SK-N-SH treated with all-trans-retinoic acid at 6 μM for 48 hours (cell line): ENCODE measurements at regions not wholly inside any gene's neighbourhood (a gene's known extent, or its start where the extent isn't known, plus 50 kb on each side); places are given as distances from the start of the nearest gene placed in this dataset.

ENCODE experiments used
- ATAC-seq: fragments of 200-7000 bp; cut with Tn5 transposase; 3 replicates; pipeline ENCODE4 v1.9.1; 2020; ENCODE audit warnings: mild to moderate bottlenecking, moderate library complexity
- ARNTL ChIP-seq: fragments of 450-650 bp; formaldehyde crosslinking; IDR thresholded peaks from 2 replicates; pipeline ENCODE4 v1.5.0; 2020; ENCODE audit warnings: low read depth, mild to moderate bottlenecking, moderate library complexity, borderline replicate concordance
- CSDC2 ChIP-seq: fragments of 250-450 bp; sonication (Bioruptor Pico); IDR thresholded peaks from 2 replicates; pipeline ENCODE4 v1.5.0; 2020; ENCODE audit warnings: mild to moderate bottlenecking, moderate library complexity
- ESRRG ChIP-seq: fragments of 250-450 bp; sonication (Bioruptor Pico); IDR thresholded peaks from 2 replicates; pipeline ENCODE4 v1.6.1; 2021; ENCODE audit warnings: mild to moderate bottlenecking
- GLIS3 ChIP-seq: fragments of 250-450 bp; sonication (Bioruptor Pico); IDR thresholded peaks from 2 replicates; pipeline ENCODE4 v1.5.0; 2020; ENCODE audit warnings: mild to moderate bottlenecking, moderate library complexity
- ISL1 ChIP-seq: fragments of 250-450 bp; sonication (Bioruptor Pico); IDR thresholded peaks from 2 replicates; pipeline ENCODE4 v2.1.2; 2022; ENCODE audit warnings: mild to moderate bottlenecking, moderate library complexity
- OSR1 ChIP-seq: fragments of 250-450 bp; sonication (Bioruptor Pico); IDR thresholded peaks from 2 replicates; pipeline ENCODE4 v1.8.0; 2022; ENCODE audit warnings: moderate library complexity, mild to moderate bottlenecking, inconsistent platforms
- PATZ1 ChIP-seq: fragments of 250-450 bp; sonication (Bioruptor Pico); IDR thresholded peaks from 2 replicates; pipeline ENCODE4 v1.8.0; 2020; ENCODE audit warnings: mild to moderate bottlenecking, moderate library complexity, borderline replicate concordance
- POU6F1 ChIP-seq: fragments of 250-450 bp; sonication (Bioruptor Pico); IDR thresholded peaks from 2 replicates; pipeline ENCODE4 v1.8.0; 2021; ENCODE audit warnings: low read depth, mild to moderate bottlenecking, moderate library complexity, borderline replicate concordance
- PPARA ChIP-seq: fragments of 250-450 bp; sonication (Bioruptor Pico); IDR thresholded peaks from 2 replicates; pipeline ENCODE4 v1.5.0; 2020; ENCODE audit warnings: mild to moderate bottlenecking, borderline replicate concordance
- RARB ChIP-seq: fragments of 250-450 bp; sonication (Bioruptor Pico); IDR thresholded peaks from 2 replicates; pipeline ENCODE4 v1.8.0; 2021; ENCODE audit warnings: mild to moderate bottlenecking, moderate library complexity
- SNAI2 ChIP-seq: fragments of 250-450 bp; sonication (Bioruptor Pico); IDR thresholded peaks from 2 replicates; pipeline ENCODE4 v1.5.0; 2020; ENCODE audit warnings: mild to moderate bottlenecking, moderate library complexity
- TCF4 ChIP-seq: fragments of 250-450 bp; sonication (Bioruptor Pico); IDR thresholded peaks from 2 replicates; pipeline ENCODE4 v1.8.0; 2021; ENCODE audit warnings: mild to moderate bottlenecking, moderate library complexity, borderline replicate concordance
- TOX ChIP-seq: fragments of 250-450 bp; sonication (Bioruptor Pico); IDR thresholded peaks from 2 replicates; pipeline ENCODE4 v1.8.0; 2021; ENCODE audit warnings: mild to moderate bottlenecking, moderate library complexity, borderline replicate concordance
- TSHZ2 ChIP-seq: fragments of 250-450 bp; sonication (Bioruptor Pico); IDR thresholded peaks from 2 replicates; pipeline ENCODE4 v1.5.0; 2020; ENCODE audit warnings: mild to moderate bottlenecking, moderate library complexity
- ZC3H10 ChIP-seq: fragments of 250-450 bp; sonication (Bioruptor Pico); IDR thresholded peaks from 2 replicates; pipeline ENCODE4 v1.5.1; 2021; ENCODE audit warnings: mild to moderate bottlenecking, moderate library complexity
- ZFP3 ChIP-seq: fragments of 250-450 bp; sonication (Bioruptor Pico); IDR thresholded peaks from 2 replicates; pipeline ENCODE4 v1.5.0; 2020; ENCODE audit warnings: mild to moderate bottlenecking, moderate library complexity
- ZFP30 ChIP-seq: fragments of 450-650 bp; formaldehyde crosslinking; IDR thresholded peaks from 2 replicates; pipeline ENCODE4 v1.5.0; 2022; ENCODE audit warnings: mild to moderate bottlenecking, moderate library complexity
- ZNF565 ChIP-seq: fragments of 450-650 bp; formaldehyde crosslinking; conservative IDR thresholded peaks from 2 replicates; pipeline ENCODE4 v1.5.0; 2020; ENCODE audit warnings: low read depth, mild to moderate bottlenecking, moderate library complexity
- ZNF70 ChIP-seq: fragments of 450-650 bp; formaldehyde crosslinking; IDR thresholded peaks from 2 replicates; pipeline ENCODE4 v1.5.0; 2020; ENCODE audit warnings: mild to moderate bottlenecking, moderate library complexity
- ZNF8 ChIP-seq: fragments of 450-650 bp; formaldehyde crosslinking; IDR thresholded peaks from 2 replicates; pipeline ENCODE4 v1.5.0; 2020; ENCODE audit warnings: mild to moderate bottlenecking, moderate library complexity
- TF ChIP-seq, protein P1 (sequence below): fragments of 250-450 bp; sonication (Bioruptor Pico); IDR thresholded peaks from 2 replicates; pipeline ENCODE4 v1.5.1; 2021; ENCODE audit warnings: mild to moderate bottlenecking, moderate library complexity
- TF ChIP-seq, protein P2 (sequence below): fragments of 250-450 bp; sonication (Bioruptor Pico); IDR thresholded peaks from 2 replicates; pipeline ENCODE4 v1.5.1; 2020; ENCODE audit warnings: low read depth, mild to moderate bottlenecking, moderate library complexity

GRCh38 chr6:12508553-12508952 is 208.0 kb upstream of the PHACTR1 start:
- no peak for ATAC-seq
- TF ChIP-seq ARNTL (CRISPR knock-in tag) (no peak), GLIS3 (CRISPR knock-in tag) (no peak), PATZ1 (CRISPR knock-in tag) (no peak)
- TF ChIP-seq, protein P1, sequence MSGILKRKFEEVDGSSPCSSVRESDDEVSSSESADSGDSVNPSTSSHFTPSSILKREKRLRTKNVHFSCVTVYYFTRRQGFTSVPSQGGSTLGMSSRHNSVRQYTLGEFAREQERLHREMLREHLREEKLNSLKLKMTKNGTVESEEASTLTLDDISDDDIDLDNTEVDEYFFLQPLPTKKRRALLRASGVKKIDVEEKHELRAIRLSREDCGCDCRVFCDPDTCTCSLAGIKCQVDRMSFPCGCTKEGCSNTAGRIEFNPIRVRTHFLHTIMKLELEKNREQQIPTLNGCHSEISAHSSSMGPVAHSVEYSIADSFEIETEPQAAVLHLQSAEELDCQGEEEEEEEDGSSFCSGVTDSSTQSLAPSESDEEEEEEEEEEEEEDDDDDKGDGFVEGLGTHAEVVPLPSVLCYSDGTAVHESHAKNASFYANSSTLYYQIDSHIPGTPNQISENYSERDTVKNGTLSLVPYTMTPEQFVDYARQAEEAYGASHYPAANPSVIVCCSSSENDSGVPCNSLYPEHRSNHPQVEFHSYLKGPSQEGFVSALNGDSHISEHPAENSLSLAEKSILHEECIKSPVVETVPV, result no peak

DNA sequence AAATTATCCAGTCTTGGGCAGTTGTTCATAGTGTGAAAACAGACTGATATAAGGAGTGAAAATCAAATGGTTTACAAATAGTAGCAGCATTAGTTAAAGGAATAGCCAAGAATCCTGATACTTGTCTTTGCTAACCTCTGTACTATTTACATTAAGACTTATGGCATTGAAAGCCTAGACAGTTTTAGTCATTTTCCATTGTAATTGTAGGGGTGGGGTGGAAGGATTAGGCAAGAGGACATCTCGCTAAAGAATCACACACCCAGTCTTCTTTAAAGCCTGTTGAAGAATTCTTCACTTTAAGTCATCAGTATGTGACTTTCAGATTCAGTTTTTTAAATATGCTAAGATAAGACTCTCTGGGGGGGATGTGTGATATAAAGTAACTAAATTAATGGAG is 207.5 kb upstream of the PHACTR1 start:
- TF ChIP-seq ARNTL (CRISPR knock-in tag) (no peak), TCF4 (no peak), OSR1 (CRISPR knock-in tag) (no peak), TOX (CRISPR knock-in tag) (no peak), ZFP30 (no peak), POU6F1 (CRISPR knock-in tag) (no peak), TSHZ2 (CRISPR knock-in tag) (no peak), ESRRG (CRISPR knock-in tag) (no peak), PPARA (CRISPR knock-in tag) (no peak), GLIS3 (CRISPR knock-in tag) (no peak), ISL1 (CRISPR knock-in tag) (no peak), ZNF8 (CRISPR knock-in tag) (no peak), SNAI2 (no peak), ZNF70 (no peak)
- TF ChIP-seq, protein P1, result no peak
- TF ChIP-seq, all 23 proteins: peak for 0
- ATAC-seq, result no peak

DNA sequence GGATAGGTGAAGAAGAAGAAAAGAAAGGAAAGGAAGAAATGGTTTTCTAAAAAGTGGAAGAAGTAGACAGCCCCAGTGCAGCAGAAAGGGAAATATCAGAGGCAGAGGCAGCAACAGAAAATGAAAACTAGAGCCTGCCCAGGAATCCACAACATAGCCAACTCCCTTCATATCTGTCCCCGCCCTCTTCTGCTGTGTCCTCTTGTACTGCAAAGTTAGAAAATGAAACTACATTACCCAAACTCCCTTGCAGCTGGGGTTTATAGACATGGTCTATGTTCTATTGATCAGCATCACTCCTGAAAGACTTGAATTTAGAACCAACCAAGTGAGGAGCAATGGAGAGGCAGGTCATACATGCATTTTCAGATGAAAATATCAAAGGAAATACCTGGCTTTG is 200.5 kb upstream of the PHACTR1 start:
- TF ChIP-seq ESRRG (CRISPR knock-in tag), result no peak
- TF ChIP-seq ZNF8 (CRISPR knock-in tag), result no peak
- no peak for TF ChIP-seq ARNTL (CRISPR knock-in tag)
- no peak for TF ChIP-seq SNAI2
- no peak for TF ChIP-seq TSHZ2 (CRISPR knock-in tag)
- TF ChIP-seq ZNF565 (CRISPR knock-in tag), result no peak
- TF ChIP-seq ZFP3, result no peak
- TF ChIP-seq ZNF70, result no peak
- no peak for TF ChIP-seq CSDC2 (CRISPR knock-in tag)
- no peak for TF ChIP-seq TOX (CRISPR knock-in tag)
- TF ChIP-seq ZFP30, result no peak
- TF ChIP-seq, protein P2, sequence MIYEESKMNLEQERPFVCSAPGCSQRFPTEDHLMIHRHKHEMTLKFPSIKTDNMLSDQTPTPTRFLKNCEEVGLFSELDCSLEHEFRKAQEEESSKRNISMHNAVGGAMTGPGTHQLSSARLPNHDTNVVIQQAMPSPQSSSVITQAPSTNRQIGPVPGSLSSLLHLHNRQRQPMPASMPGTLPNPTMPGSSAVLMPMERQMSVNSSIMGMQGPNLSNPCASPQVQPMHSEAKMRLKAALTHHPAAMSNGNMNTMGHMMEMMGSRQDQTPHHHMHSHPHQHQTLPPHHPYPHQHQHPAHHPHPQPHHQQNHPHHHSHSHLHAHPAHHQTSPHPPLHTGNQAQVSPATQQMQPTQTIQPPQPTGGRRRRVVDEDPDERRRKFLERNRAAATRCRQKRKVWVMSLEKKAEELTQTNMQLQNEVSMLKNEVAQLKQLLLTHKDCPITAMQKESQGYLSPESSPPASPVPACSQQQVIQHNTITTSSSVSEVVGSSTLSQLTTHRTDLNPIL, result no peak
- TF ChIP-seq, protein P1, result no peak
- TF ChIP-seq RARB (CRISPR knock-in tag), result no peak
- no peak for TF ChIP-seq ZC3H10 (CRISPR knock-in tag)
- no peak for TF ChIP-seq PPARA (CRISPR knock-in tag)
- TF ChIP-seq OSR1 (CRISPR knock-in tag), result no peak
- peak; percentile 72; the same call in 2 of the 3 replicates for ATAC-seq
